HUDEP-2 (cell line): ENCODE measurements at regions not wholly inside any gene's neighbourhood (a gene's known extent, or its start where the extent isn't known, plus 50 kb on each side); places are given as distances from the start of the nearest gene placed in this dataset.
"Not testable (repeated sequence)": the region's sequence is repeated elsewhere in the genome, so short reads cannot be mapped to it uniquely, and the experiment has no call there.

Experiments used
- DNase-seq, 76 experiments: peaks; one replicate each; lab custom pipeline; 2025; ENCODE audit not compliant: unreplicated experiment in 76 of 76; lab: John Stamatoyannopoulos, UW

DNA sequence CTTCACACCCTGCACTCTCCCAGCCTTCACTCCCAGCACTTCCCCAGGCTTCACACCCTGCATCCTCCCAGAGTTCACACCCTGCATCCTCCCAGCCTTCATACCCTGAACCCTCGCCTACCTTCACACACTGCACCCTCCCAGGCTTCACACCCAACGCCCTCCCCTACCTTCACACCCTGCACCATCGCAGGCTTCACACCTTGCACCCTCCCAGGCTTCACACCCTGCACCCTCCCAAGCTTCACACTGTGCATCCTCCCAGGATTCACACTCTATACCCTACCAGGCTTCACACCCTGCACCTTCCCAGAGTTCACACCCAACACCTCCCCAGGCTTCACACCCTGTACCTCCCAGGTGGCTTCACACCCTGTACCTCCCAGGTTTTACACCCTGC is 448.7 kb upstream of the MYT1L start:
- no peak for DNase-seq

DNA sequence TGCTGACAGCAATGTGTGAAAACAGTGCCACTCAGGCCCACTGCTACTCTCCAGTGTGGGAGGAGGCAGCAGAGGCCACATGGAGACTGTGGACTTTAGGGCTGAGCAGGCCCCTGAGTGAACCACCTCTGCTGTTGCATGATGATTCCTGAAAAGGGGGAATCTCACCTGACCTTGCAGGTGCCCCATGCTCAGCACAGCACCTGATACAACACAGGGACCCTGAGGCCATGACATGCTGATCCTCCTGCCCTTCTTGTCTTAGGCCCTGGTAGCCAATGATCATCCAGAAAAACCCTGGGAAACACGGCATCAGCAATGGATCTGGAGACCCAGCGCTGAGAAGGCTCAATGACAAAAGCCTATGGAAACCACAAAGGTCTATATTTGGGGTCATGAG is 446.8 kb upstream of the MYT1L start:
- no peak for DNase-seq

GRCh38 chr2:2777213-2777612 is 446.1 kb upstream of the MYT1L start:
- DNase-seq, result no peak

- DNase-seq, result no peak
These were observed 443.9 kb upstream of the MYT1L start for GRCh38 chr2:2775018-2775417.

DNA sequence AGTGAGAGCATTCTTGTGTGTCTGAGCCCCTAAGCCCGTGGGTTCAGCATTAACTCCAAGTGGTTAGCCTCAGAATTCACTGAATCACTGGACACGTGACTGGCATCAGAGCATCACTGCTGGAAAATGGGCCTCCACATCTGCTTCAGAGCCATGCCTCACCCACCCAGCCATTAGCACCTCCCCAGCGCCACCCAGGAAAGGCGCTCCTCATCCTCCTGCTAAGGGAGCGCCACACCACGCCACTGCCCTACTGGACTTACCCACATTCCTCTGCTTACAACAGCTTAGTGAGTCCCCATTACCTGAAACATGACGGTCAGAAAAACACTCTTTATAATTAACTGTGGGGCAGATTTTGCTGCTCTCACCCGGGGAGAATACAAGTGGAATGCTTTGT is 442.6 kb upstream of the MYT1L start:
- DNase-seq, result no peak

DNA sequence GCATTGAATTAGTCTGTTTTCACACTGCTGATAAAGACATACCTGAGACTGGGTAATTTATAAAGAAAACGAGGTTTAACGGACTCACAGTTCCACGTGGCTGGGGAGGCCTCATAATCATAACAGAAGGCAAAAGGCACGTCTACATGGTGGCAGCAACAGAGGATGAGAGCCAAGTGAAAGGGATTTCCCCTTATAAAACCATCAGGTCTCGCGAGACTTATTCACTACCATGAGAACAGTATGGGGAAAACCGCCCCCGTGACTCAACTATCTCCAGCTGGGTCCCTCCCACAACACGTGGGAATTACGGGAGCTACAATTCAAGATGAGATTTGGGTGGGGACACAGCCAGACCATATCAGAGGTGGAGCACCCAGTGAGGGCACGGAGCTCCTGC is 442.0 kb upstream of the MYT1L start:
- not testable (repeated sequence) for DNase-seq

DNA sequence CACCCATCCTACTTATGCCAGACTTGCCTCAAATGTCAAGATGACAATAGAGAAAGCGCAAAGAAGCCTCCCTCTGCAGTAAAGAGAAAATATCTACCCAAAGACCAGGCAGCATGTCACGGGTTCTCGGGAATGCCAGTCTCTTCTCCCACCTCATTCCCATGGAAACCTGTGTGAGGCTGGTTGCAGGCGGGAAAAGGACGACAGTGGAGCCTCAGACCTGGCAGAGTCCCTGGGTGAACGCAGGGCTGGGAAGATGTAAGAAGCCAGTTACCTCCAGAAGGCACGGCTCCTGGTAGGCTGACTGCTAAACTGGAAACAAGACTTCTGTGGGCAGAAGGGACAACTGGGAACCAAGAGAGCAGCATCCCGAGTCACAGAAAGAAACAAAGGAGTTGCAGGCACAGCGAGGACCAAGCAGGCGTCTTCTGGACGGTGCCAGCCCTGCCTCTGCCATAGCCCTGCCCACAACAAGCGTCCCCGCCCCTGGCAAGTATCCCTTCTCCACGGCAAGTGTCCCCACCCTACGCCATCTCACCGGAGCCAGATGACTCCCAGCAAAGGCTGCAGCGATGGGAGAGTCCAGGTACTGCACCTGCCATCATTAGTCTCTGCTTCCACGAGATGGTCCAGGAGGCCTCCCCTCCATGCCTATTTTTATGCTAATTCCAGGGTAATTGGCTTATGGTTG is 440.8 kb upstream of the MYT1L start:
- DNase-seq, result no peak

- peak in 3 of 76 experiments; percentile 1 to 10 (median 8) for DNase-seq
These were observed 438.7 kb upstream of the MYT1L start for GRCh38 chr2:2769481-2770431.

DNA sequence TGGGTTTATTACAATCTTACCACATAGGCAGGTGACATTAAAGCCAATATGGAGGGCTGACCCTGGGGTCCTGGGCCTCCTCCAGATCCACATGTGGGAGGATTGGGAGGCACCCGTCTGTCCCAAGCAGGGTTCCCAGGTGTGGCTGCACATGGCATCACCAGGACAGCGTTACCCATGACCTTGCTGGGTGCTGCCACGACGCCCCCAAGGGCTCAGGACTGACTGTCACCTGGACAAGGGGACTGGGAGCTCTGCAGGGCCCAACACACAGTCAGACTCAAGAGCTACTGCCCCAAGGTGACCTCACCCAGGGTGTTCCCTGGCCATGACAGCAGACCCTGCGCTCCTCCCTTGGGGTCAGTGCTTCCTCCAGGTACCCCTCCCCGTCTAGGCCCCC is 437.4 kb upstream of the MYT1L start:
- DNase-seq, result no peak

DNA sequence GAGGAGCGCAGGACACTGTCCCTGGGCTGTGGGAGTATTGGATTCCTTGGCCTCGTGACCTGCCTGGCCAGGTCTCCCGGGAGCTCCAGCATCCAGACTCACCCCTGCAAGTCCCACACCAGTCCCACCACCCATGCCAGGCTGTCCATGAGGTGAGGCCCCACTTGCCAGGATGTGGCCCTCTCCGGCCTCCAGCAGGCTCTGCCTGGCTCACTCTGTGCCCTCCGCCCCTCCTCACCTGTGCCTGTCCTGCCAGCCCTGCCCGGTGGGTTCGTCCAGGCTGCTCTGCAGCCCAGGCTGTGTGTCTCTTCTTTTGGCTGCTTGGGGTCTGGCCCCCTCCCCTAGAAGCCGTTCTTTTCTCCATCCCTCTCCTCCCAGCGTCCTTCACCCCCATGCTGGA is 436.8 kb upstream of the MYT1L start:
- no peak for DNase-seq

DNA sequence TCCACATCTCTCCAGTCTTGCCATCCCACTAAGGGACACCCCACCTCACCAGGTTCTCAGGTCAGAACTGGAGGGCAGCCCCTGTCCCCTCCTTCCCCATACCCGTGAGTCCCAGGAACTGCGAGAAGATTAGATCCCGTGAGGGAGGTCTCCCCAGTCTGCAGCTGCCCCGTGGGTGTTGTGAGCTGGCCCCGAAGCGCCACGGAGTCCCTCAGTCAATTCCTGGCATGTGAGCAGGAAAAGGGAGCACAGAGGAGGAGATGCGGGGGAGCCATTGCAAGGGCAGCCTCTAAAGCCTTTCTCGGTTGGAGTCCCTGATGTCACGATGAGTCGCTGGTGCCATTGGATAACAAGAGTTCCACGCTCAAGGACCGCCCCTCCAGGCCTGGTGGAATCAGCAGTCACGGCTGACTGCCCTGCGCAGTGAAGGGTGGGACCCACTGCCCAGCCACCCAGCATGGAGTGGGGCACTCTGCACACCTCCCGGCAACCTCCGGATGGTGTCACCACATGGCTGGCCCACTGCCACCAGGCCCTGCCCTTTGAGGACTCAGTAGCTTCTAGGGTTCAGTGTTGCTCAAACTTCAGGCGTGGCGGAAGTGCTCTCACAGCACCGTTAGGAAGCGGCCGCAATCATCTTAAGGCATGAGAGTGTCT is 434.9 kb upstream of the MYT1L start:
- no peak for DNase-seq

DNA sequence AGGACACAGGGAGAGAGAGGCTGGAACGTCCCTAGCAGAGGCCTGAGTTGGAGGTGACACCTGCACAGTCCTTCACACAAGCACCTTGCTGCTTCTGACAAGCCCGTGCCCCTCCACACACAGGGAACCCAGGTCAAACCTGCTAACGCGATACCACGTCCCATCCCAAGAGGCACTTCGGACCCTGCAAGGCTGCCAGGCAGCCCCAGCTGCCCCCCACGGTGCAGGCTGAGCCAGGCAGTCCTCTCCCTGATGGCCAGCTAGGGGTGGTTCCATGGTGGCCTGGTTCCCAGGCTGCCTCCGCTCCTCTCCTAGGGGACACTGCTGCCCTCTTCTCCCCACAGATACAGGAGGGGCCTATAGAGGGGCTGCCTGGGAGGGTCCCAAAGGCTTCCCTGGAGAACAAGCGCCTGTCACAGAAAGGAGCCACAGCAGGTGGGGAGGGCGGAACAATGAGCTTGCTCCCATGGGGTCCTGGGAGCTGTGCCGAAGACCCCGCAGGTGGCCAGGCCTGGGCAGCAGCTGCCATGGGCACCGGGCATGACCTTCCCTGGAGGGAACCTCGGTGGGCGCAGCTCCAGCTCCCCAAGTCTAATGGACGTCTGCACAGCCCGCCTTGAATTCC is 434.2 kb upstream of the MYT1L start:
- no peak for DNase-seq

- DNase-seq, result no peak
These were observed 433.7 kb upstream of the MYT1L start for GRCh38 chr2:2764739-2765138.

DNA sequence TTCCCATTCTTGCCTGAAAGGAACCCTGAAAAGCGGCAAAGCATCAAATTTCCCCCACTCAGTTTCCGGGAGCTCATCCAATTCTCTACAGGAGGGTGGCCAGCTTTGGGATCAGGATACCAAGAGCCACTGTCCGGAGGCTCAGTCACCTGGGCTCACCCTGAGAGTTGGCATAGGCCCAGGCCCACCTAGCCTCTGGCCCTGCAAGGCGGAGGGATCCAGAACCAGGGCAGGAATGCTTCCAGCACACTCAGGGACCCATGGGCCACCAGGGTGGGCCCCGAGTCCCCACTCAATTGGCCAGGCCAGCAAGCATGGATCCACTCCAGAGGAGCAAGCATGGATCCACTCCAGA is 432.9 kb upstream of the MYT1L start:
- no peak for DNase-seq

- DNase-seq, result no peak
These were observed 432.4 kb upstream of the MYT1L start for GRCh38 chr2:2763351-2764000.

DNA sequence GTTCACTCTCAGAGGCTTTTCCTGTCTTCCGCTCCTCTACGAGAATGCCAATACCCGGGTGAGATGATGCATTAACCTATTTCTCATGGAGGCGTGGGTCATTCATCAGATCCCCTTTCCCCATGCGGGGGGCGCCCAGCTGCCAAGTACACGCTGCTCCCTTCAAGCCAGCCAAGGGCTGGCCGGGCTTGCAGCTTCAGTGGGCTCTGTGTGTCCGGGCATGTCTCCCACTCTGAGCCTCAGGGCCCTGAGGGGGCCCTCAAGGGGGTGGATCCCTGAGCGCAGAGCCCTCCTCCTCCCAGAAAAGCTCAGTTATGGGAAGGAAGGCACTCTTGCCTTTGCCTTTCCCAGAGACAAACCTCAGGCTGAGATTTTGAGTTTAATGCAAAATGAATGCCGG is 431.8 kb upstream of the MYT1L start:
- DNase-seq, result no peak

GRCh38 chr2:2762166-2762908 is 431.3 kb upstream of the MYT1L start:
- no peak for DNase-seq

DNA sequence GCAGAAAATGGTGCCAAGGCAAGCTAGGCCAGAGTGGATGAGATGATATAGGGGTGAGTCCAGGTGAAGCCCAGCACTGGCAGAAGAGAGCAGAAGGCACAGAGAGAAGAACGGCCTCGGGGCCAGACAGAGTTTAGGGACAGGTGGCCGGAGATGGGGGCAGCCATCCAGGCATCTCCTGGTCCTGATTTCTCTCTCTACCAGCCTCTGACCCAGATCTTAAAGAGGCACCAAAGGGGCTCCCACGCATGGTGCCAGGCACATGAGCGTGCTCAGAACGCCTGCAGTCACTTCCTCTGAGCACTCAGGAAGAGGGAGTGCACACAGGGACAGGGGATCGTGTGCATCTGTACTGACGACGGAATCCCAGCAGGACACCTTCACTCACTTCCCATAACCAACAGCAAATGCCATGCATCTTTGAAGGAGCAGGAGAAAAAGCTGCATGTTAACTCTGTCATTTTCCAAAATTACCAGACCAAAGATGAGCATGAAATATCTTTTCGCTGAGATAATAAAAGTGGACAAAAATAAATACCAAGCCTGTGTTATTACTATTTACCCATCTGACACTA is 427.8 kb upstream of the MYT1L start:
- DNase-seq, result no peak

DNA sequence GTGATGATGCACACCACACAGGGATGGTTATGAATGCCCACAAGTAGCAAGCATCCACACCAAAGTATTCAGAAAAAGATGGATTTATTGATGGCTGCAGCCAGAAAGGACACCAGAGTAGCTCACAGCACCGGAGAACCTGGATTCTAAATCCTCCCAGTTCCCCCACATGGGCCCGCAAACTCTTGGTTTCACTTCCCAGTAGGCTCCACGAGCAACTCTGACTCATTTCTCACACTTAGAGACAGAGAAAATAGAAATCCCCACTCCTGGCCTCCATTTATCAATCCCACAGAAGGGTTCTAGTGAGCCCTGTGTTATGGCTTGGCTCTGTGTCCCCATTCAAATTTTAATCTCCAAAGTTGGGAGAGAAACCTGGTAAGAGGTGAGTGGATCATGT is 426.7 kb upstream of the MYT1L start:
- no peak for DNase-seq

GRCh38 chr2:2756886-2757285 is 425.8 kb upstream of the MYT1L start:
- no peak for DNase-seq
